ENCODE measurements at regions not wholly inside any gene's neighbourhood (a gene's known extent, or its start where the extent isn't known, plus 50 kb on each side); places are given as distances from the start of the nearest gene placed in this dataset.

GRCh38 chr20:22452442-22453011, 131.8 kb downstream of the FOXA2 start:
- TF ChIP-seq CTCF (IDR thresholded peaks at IDR 0.05; ENCODE audit: insufficient read depth, low read length, poor library complexity, severe bottlenecking), result no peak
- no peak for TF ChIP-seq EZH2phosphoT487 (conservative IDR thresholded peaks at IDR 0.05; ENCODE audit: low read length)
